HG03342 (cell line): ENCODE measurements at regions not wholly inside any gene's neighbourhood (a gene's known extent, or its start where the extent isn't known, plus 50 kb on each side); places are given as distances from the start of the nearest gene placed in this dataset.

Experiments used
- ATAC-seq: cut with Tn5 transposase; IDR thresholded peaks from one replicate; pipeline ENCODE4 v1.9.1; 2021; ENCODE audit warnings: mild to moderate bottlenecking, moderate library complexity; ENCODE audit not compliant: unreplicated experiment

GRCh38 chr16:86765389-86766026 lies 187.2 kb downstream of the FOXL1 start:
- no peak for ATAC-seq

GRCh38 chr16:86766700-86767099 lies 188.4 kb downstream of the FOXL1 start:
- no peak for ATAC-seq

- no peak for ATAC-seq
Observed at GRCh38 chr16:86768228-86768791, 190.0 kb downstream of the FOXL1 start.

GRCh38 chr16:86768999-86769398 lies 190.7 kb downstream of the FOXL1 start:
- no peak for ATAC-seq

- no peak for ATAC-seq
Observed at GRCh38 chr16:86771506-86772460, 193.4 kb downstream of the FOXL1 start.

GRCh38 chr16:86772671-86773353 lies 194.5 kb downstream of the FOXL1 start:
- ATAC-seq = no peak

GRCh38 chr16:86773354-86773715 lies 195.0 kb downstream of the FOXL1 start:
- no peak for ATAC-seq

GRCh38 chr16:86774931-86775330 lies 196.6 kb downstream of the FOXL1 start:
- no peak for ATAC-seq

GRCh38 chr16:86775511-86775921 lies 197.2 kb downstream of the FOXL1 start:
- no peak for ATAC-seq

- no peak for ATAC-seq
Observed at GRCh38 chr16:86777381-86777946, 199.1 kb downstream of the FOXL1 start.

- no peak for ATAC-seq
Observed at GRCh38 chr16:86778108-86778745, 199.9 kb downstream of the FOXL1 start.

GRCh38 chr16:86778978-86779377 lies 200.6 kb downstream of the FOXL1 start:
- no peak for ATAC-seq

GRCh38 chr16:86781046-86781445 lies 202.7 kb downstream of the FOXL1 start:
- ATAC-seq = no peak

GRCh38 chr16:86783636-86784626 lies 205.6 kb downstream of the FOXL1 start:
- ATAC-seq = no peak

GRCh38 chr16:86786338-86786737 lies 208.0 kb downstream of the FOXL1 start:
- no peak for ATAC-seq

- ATAC-seq = no peak
Observed at GRCh38 chr16:86786994-86787393, 208.6 kb downstream of the FOXL1 start.

- no peak for ATAC-seq
Observed at GRCh38 chr16:86787538-86787937, 209.2 kb downstream of the FOXL1 start.

GRCh38 chr16:86789621-86790051 lies 211.3 kb downstream of the FOXL1 start:
- ATAC-seq = no peak
